DMS114 treated with DMSO at 0.1 percent for 48 hours (cell line): ENCODE measurements at regions not wholly inside any gene's neighbourhood (a gene's known extent, or its start where the extent isn't known, plus 50 kb on each side); places are given as distances from the start of the nearest gene placed in this dataset.
"Not testable (repeated sequence)": the region's sequence is repeated elsewhere in the genome, so short reads cannot be mapped to it uniquely, and the experiment has no call there.

Experiments used
- DNase-seq: peaks from one replicate; lab custom pipeline; 2025; ENCODE audit not compliant: unreplicated experiment; lab: John Stamatoyannopoulos, UW

DNA sequence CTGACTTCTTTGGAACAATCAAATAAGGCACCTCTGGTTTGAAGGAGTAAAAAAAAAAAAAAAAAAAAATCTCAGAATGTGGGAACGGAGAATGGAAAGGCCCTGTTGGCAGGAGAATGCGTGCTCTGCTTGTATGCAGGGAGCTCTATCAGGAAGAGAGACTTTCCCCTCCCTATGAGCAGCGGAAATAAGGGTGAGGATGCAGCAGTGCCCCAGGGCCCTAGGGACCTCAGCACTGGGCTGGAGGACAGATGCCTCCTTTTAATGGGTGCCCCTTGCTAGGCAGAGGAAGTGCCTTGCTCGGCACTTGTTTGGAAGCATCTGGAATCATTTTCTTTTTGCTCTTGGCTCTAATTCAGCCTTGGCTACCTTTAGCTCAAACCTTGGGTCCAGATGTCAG lies 283.4 kb upstream of the NBPF12 start:
- DNase-seq = not testable (repeated sequence)

GRCh38 chr1:146645978-146646604 lies 292.0 kb upstream of the NBPF12 start:
- DNase-seq = not testable (repeated sequence)

- DNase-seq = not testable (repeated sequence)
Observed at GRCh38 chr1:146641534-146641933, 296.6 kb upstream of the NBPF12 start.

GRCh38 chr1:146640671-146641070 lies 297.5 kb upstream of the NBPF12 start:
- DNase-seq = not testable (repeated sequence)

DNA sequence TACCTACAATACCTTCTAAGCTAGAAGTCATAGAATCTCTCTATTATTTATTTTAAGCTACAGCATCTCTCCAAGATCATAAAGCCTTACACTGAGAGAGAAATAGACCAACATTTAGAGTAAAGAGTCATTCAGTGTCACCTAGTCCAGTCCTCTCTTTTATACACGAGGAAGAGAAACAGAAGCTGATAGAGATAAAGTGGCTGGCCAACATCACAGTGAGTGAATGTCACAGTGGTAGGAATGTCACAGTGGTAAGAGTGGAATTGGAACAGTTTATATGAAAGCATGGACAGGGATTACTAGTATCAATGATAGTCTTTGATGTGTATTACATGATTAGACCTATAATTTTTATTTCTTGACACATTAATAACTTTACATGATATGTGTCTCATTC lies 307.8 kb upstream of the NBPF12 start:
- DNase-seq = not testable (repeated sequence)

DNA sequence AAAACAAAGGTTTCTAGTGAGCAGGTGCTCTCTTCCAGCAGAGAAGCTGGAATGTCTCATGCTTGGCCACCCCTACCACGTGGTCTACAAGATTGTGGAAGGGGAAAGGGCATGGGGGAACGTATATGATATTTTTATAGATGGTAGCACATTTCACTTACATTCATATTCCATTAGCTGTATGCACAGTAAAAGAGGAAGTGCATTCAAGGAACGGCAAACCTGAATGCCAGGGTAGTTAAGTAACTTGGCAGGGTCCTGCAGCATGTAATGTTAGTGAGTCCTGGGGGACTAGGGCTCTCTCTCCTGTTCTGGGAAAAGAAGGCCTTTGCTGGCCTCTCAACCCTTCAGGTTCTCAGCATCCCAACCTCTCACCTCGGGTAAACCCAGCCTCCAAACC lies 319.5 kb upstream of the NBPF12 start:
- not testable (repeated sequence) for DNase-seq

DNA sequence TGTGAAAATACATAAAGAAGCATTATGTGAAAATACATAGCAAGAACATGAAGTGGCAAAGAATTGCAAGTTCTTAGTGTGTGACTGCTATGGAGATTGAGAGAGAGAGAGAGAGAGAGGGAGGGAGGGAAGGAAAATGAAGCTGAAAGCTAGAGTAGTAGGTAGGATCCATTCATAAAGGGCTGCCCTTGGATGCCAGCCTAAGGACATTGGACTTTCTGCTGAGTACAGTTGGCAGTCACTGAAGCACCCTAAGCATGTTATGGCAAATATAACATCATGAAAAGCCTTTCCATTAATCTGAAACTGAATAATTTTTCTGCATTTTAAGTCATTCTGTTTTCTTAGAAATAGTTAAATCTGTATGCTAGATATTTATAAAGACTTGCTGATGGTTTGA lies 333.4 kb upstream of the NBPF12 start:
- DNase-seq = not testable (repeated sequence)

- DNase-seq = not testable (repeated sequence)
Observed at GRCh38 chr1:146600720-146601307, 337.3 kb upstream of the NBPF12 start.

GRCh38 chr1:146599906-146600305 lies 338.2 kb upstream of the NBPF12 start:
- not testable (repeated sequence) for DNase-seq

DNA sequence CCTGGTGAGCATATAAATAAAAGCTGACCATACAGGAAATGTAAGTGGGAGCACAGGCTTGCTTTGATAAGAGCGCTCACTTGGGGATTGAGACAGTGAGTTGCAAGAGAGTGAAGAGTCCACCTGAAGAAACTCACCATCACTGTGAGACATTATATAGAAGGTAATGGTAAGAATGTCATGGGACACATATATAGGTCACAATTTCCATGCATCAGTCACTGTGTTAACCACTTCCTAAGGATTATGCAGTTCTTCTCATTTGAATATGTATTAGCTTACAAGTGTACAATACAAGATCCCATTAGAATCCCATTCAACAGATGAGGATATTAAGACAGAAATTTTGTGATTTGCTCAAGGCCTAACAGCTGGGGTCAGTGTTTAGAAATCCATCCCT lies 352.4 kb upstream of the NOTCH2NLA start:
- not testable (repeated sequence) for DNase-seq

- DNase-seq = not testable (repeated sequence)
Observed at GRCh38 chr1:146567541-146567940, 338.7 kb upstream of the NOTCH2NLA start.

- DNase-seq = not testable (repeated sequence)
Observed at GRCh38 chr1:146558032-146558431, 329.2 kb upstream of the NOTCH2NLA start.

GRCh38 chr1:146556405-146556804 lies 327.6 kb upstream of the NOTCH2NLA start:
- DNase-seq = not testable (repeated sequence)

DNA sequence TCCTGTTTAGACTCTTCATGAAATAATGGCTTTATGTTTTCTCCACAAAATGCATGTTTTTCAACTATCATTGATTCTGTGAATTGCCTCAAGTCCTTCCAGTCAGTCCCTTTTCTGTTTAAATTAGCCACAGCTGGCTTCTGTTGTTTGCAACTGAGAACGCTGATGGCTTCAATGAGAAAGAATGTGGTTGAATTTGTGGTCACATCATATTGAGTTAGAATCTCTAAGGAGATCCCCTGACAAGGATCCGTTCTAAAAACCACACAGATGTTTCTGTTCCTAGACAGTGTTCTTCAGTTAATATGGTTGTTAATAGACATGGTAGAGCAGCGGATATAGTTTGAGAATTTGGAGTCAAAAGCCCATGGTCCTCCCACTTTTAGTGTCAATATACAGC lies 323.6 kb upstream of the NOTCH2NLA start:
- DNase-seq = not testable (repeated sequence)

DNA sequence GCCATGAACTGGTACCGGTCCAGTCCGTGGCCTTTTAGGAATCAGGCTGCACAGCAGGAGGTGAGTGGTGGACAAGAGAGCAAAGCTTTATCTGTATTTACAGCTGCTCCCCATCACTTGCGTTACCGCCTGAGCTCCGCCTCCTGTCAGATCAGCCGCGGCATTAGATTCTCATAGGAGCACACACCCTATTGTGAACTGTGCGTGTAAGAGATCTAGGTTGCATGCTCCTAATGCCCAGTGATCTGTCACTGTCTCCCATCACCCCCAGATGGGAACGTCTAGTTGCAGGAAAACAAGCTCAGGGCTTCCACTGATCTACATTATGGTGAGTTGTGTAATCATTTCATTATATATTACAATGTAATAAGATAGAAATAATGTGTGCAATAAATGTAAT lies 319.9 kb upstream of the NOTCH2NLA start:
- not testable (repeated sequence) for DNase-seq

DNA sequence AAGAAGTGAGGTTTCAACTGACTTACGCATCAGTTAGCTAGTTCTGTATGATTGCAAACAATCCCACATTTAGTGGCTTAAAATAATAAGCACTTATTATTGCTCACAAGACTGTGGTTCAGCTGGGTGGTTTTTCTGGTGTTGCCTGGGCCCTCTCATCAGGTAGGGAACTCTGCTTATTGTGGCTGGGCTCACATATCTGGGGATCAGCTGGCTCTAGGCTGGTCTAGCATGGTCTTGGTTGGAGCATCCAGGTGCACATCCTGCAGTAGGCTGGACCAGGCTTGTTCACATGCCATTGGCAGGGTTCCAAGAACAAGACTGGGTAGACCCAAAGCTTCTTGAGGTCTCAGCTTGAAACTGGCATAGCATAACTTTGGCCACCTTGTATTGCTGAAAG lies 317.4 kb upstream of the NOTCH2NLA start:
- not testable (repeated sequence) for DNase-seq

DNA sequence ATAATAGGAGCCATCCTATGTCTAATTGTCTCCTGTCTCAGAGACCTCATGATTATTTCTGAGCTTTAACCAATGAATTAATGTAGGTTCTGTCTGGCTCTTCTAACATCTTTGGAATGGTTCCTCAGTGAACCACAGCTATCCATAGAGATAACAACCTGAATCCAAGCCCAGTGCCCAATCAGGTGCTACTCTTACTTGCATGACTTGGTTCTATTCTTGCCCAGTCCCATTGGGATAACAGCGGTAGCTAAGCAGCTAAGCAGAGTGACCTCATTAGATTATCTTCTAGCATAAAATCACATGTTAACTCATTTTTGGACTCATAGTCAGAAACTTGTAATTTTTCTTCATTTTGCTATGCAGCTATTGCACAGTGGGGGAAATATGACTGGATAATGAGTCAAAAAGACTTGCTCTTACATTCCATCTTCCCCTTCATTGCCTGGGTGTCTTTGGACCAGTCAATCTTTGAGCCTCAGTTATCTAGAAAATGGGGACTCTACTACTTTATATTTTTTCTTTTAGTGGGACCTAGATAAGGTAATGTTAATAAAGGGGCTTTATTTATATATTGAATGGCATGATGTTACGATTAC lies 309.1 kb upstream of the NOTCH2NLA start:
- not testable (repeated sequence) for DNase-seq

- DNase-seq = not testable (repeated sequence)
Observed at GRCh38 chr1:146536028-146536427, 307.2 kb upstream of the NOTCH2NLA start.

DNA sequence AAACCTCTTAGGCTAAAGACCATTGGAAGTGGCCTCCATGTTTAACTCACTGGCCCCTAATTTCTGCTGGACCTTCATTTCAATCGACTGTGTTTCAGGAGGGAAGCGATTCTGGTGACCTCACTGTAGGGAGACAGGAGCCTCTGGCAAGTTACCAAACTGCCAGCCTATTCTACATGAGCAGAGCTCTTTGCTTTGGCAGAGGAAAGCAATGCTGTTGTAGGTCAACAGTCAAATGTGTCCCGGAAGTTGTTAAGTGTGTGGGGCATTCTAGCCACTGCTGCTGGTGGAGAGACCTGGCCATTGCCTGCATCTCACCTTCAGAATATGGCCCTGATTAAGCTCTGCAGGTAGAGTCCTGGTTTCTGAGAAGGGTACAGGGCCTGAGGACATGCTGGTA lies 306.8 kb upstream of the NOTCH2NLA start:
- DNase-seq = not testable (repeated sequence)

GRCh38 chr1:146530958-146531357 lies 302.1 kb upstream of the NOTCH2NLA start:
- not testable (repeated sequence) for DNase-seq

GRCh38 chr1:146522812-146523211 lies 294.0 kb upstream of the NOTCH2NLA start:
- not testable (repeated sequence) for DNase-seq

GRCh38 chr1:146522345-146522744 lies 293.5 kb upstream of the NOTCH2NLA start:
- not testable (repeated sequence) for DNase-seq
